H1 (cell line): ENCODE measurements at regions not wholly inside any gene's neighbourhood (a gene's known extent, or its start where the extent isn't known, plus 50 kb on each side); places are given as distances from the start of the nearest gene placed in this dataset.

ENCODE experiments used
- CTCF ChIA-PET: fragments of 300-600 bp; sonication (Branson Sonifier 250); formaldehyde crosslinking; loops from one replicate; lab custom pipeline; 2021; ENCODE audit not compliant: partially characterized antibody; lab: Charles Lee
- POLR2A ChIA-PET: fragments of 300-600 bp; sonication (Branson Sonifier 250); formaldehyde crosslinking; loops from one replicate; lab custom pipeline; 2021; ENCODE audit warnings: inconsistent platforms; ENCODE audit not compliant: partially characterized antibody; lab: Charles Lee
- DNase-seq, 2 experiments: peaks; one replicate each; pipeline versions ENCODE4 v3.0.0 to v3.0.0-alpha.2; 2010 to 2022; ENCODE audit warnings: low spot score in 2 of 2, low read depth in 1 of 2, mixed read lengths in 1 of 2
- FAIRE-seq: peaks from 2 replicates; lab custom pipeline; 2011; peaks lifted over from hg19 to GRCh38; lab: Jason Lieb, UNC
- H2AFZ ChIP-seq: 2 replicates; pipeline ENCODE4 v1.8.1; 2012; ENCODE audit warnings: low read length, inconsistent platforms
- H2AK5ac ChIP-seq: 2 replicates; pipeline ENCODE4 v1.6.1; 2013; ENCODE audit warnings: low read depth, low read length
- H2BK120ac ChIP-seq: replicated peaks from 2 replicates; pipeline ENCODE3; 2013; ENCODE audit warnings: low read depth, low read length, inconsistent platforms
- H2BK12ac ChIP-seq: 2 replicates; pipeline ENCODE4 v1.6.1; 2013; ENCODE audit warnings: low read depth, low read length
- H2BK15ac ChIP-seq: 2 replicates; pipeline ENCODE4 v1.6.1; 2013; ENCODE audit warnings: low read length
- H2BK20ac ChIP-seq: 2 replicates; pipeline ENCODE4 v1.6.1; 2013; ENCODE audit warnings: low read length
- H2BK5ac ChIP-seq: 2 replicates; pipeline ENCODE4 v1.6.1; 2013; ENCODE audit warnings: low read depth, low read length
- H3K14ac ChIP-seq: 2 replicates; pipeline ENCODE4 v1.6.1; 2013; ENCODE audit warnings: inconsistent platforms; ENCODE audit not compliant: insufficient read length
- H3K18ac ChIP-seq: 2 replicates; pipeline ENCODE4 v1.6.1; 2013; ENCODE audit warnings: low read length; ENCODE audit errors: extremely low read depth
- H3K23ac ChIP-seq: 2 replicates; pipeline ENCODE4 v1.6.1; 2013; ENCODE audit warnings: inconsistent platforms; ENCODE audit not compliant: insufficient read length
- H3K23me2 ChIP-seq: 2 replicates; pipeline ENCODE4 v1.6.1; 2013; ENCODE audit warnings: low read depth, low read length
- H3K27ac ChIP-seq: 2 replicates; pipeline ENCODE4 v1.6.1; 2011; ENCODE audit warnings: low read depth, low read length, inconsistent platforms
- H3K27me3 ChIP-seq, 4 experiments: replicated peaks in 1 of 4; 1 replicate in 1 of 4; 2 replicates in 3 of 4; pipeline versions ENCODE4 v1.6.1 to v1.8.1; 2011 to 2013; ENCODE audit warnings: low read length in 3 of 4, mild to moderate bottlenecking in 3 of 4, inconsistent platforms in 2 of 4, mixed read lengths in 2 of 4, moderate library complexity in 1 of 4; ENCODE audit not compliant: control insufficient read depth in 3 of 4, insufficient read depth in 3 of 4; ENCODE audit errors: extremely low read depth in 1 of 4
- H3K36me3 ChIP-seq, 4 experiments: 2 replicates each; pipeline versions ENCODE4 v1.6.1 to v1.8.1; 2011 to 2013; ENCODE audit warnings: mild to moderate bottlenecking in 4 of 4, low read length in 3 of 4, moderate library complexity in 2 of 4, control low read depth in 1 of 4, inconsistent platforms in 1 of 4; ENCODE audit not compliant: insufficient read depth in 4 of 4, control insufficient read depth in 2 of 4
- H3K4ac ChIP-seq: replicated peaks from 2 replicates; pipeline ENCODE3; 2013; ENCODE audit warnings: low read length, low read depth, mixed read lengths, inconsistent platforms; ENCODE audit not compliant: insufficient read length
- H3K4me1 ChIP-seq, 4 experiments: replicated peaks in 1 of 4; 1 replicate in 1 of 4; 2 replicates in 3 of 4; pipeline versions ENCODE4 v1.6.1 to v1.8.1; 2011 to 2013; ENCODE audit warnings: low read length in 3 of 4, inconsistent platforms in 2 of 4, mixed read lengths in 1 of 4; ENCODE audit not compliant: insufficient read depth in 4 of 4, control insufficient read depth in 3 of 4
- H3K4me2 ChIP-seq, 2 experiments: 2 replicates each; pipeline versions ENCODE4 v1.6.1 to v1.8.1; 2011 to 2013; ENCODE audit warnings: low read depth in 2 of 2, low read length in 2 of 2, control low read depth in 1 of 2, inconsistent platforms in 1 of 2, mild to moderate bottlenecking in 1 of 2; ENCODE audit not compliant: insufficient read depth in 1 of 2
- H3K4me3 ChIP-seq, 4 experiments: fragments of 200-600, 300-600 bp in 1 of 4; sonication (generic), shearing (Covaris generic), sonication (Bioruptor Twin) in 1 of 4; 2 replicates each; pipeline versions ENCODE4 v1.5.1 to v1.8.1; 2011 to 2016; ENCODE audit warnings: low read length in 4 of 4, low read depth in 3 of 4, control low read depth in 2 of 4, inconsistent platforms in 2 of 4, mild to moderate bottlenecking in 2 of 4, mixed read lengths in 1 of 4, moderate library complexity in 1 of 4; ENCODE audit not compliant: insufficient read depth in 2 of 4; ENCODE audit errors: extremely low read depth in 1 of 4
- H3K56ac ChIP-seq: replicated peaks from 2 replicates; pipeline ENCODE3; 2013; ENCODE audit warnings: low read depth, mild to moderate bottlenecking, mixed read lengths, low read length, inconsistent platforms; ENCODE audit not compliant: insufficient read length
- H3K79me1 ChIP-seq: 2 replicates; pipeline ENCODE4 v1.6.1; 2013; ENCODE audit warnings: low read depth, low read length, control low read depth
- H3K79me2 ChIP-seq, 2 experiments: 2 replicates each; pipeline versions ENCODE4 v1.6.1 to v1.8.1; 2012 to 2013; ENCODE audit warnings: low read length in 2 of 2, mild to moderate bottlenecking in 2 of 2, inconsistent platforms in 1 of 2; ENCODE audit not compliant: insufficient read depth in 2 of 2, control insufficient read depth in 1 of 2
- H3K9ac ChIP-seq, 4 experiments: replicated peaks in 1 of 4; 1 replicate in 1 of 4; 2 replicates in 3 of 4; pipeline versions ENCODE4 v1.6.1 to v1.8.1; 2011 to 2013; ENCODE audit warnings: low read depth in 3 of 4, low read length in 3 of 4, control low read depth in 2 of 4, mild to moderate bottlenecking in 2 of 4, moderate library complexity in 2 of 4, inconsistent platforms in 1 of 4; ENCODE audit errors: extremely low read depth in 1 of 4
- H3K9me3 ChIP-seq, 2 experiments: 2 replicates each; pipeline versions ENCODE4 v1.6.1 to v1.8.1; 2012 to 2013; ENCODE audit warnings: mild to moderate bottlenecking in 2 of 2, moderate library complexity in 2 of 2, control low read depth in 1 of 2, inconsistent platforms in 1 of 2, low read depth in 1 of 2, low read length in 1 of 2, mixed read lengths in 1 of 2; ENCODE audit not compliant: insufficient read depth in 2 of 2
- H4K20me1 ChIP-seq, 2 experiments: replicated peaks in 1 of 2; 2 replicates each; pipeline versions ENCODE3 to v1.8.1; 2011 to 2013; ENCODE audit warnings: inconsistent platforms in 2 of 2, low read length in 2 of 2, mild to moderate bottlenecking in 1 of 2; ENCODE audit not compliant: insufficient read depth in 2 of 2, control insufficient read depth in 1 of 2
- H4K5ac ChIP-seq: 2 replicates; pipeline ENCODE4 v1.6.1; 2013; ENCODE audit warnings: low read length, low read depth, mixed read lengths, inconsistent platforms; ENCODE audit not compliant: insufficient read length
- H4K8ac ChIP-seq: 2 replicates; pipeline ENCODE4 v1.8.0; 2013; ENCODE audit warnings: mild to moderate bottlenecking, moderate library complexity, low read length, inconsistent platforms; ENCODE audit not compliant: insufficient read depth; ENCODE audit errors: extremely low read depth
- H4K91ac ChIP-seq: replicated peaks from 2 replicates; pipeline ENCODE3; 2013; ENCODE audit warnings: low read length, mixed read lengths, inconsistent platforms; ENCODE audit not compliant: insufficient read length
- CBX5 ChIP-seq: fragments of 300-800, 300-1000 bp; sonication (generic); IDR thresholded peaks from 2 replicates; pipeline ENCODE4 v1.7.1; 2016; ENCODE audit warnings: antibody characterized with exemption, low read length, low read depth
- CHD1 ChIP-seq: IDR thresholded peaks from 2 replicates; pipeline ENCODE4 v1.6.1; 2012; ENCODE audit warnings: low read depth, low read length, improper control_type of control experiment
- CTBP2 ChIP-seq: IDR thresholded peaks from 2 replicates; pipeline ENCODE4 v1.7.0; 2011; ENCODE audit warnings: borderline replicate concordance, mild to moderate bottlenecking, moderate library complexity, mixed read lengths, low read length; ENCODE audit not compliant: insufficient read depth, insufficient read length
- EP300 ChIP-seq, 2 experiments: IDR thresholded peaks; 1 replicate in 1 of 2; 2 replicates in 1 of 2; pipeline ENCODE4 v1.6.1; 2011 to 2012; ENCODE audit warnings: low read depth in 2 of 2, low read length in 2 of 2, mild to moderate bottlenecking in 2 of 2, borderline replicate concordance in 1 of 2, inconsistent platforms in 1 of 2, moderate library complexity in 1 of 2
- GTF2F1 ChIP-seq: IDR thresholded peaks from 2 replicates; pipeline ENCODE4 v1.6.1; 2012; ENCODE audit warnings: low read depth, low read length, improper control_type of control experiment, borderline replicate concordance
- HDAC2 ChIP-seq, 2 experiments: fragments of 300-600 bp in 1 of 2; sonication (generic) in 1 of 2; IDR thresholded peaks; 2 replicates each; pipeline ENCODE4 v1.6.1; 2011 to 2012; ENCODE audit warnings: low read depth in 2 of 2, low read length in 2 of 2, mild to moderate bottlenecking in 2 of 2, moderate library complexity in 2 of 2, borderline replicate concordance in 1 of 2, inconsistent platforms in 1 of 2
- RAD21 ChIP-seq, 2 experiments: IDR thresholded peaks in 1 of 2; conservative IDR thresholded peaks in 1 of 2; 2 replicates each; pipeline ENCODE4 v1.6.1; 2011; ENCODE audit warnings: low read depth in 2 of 2, low read length in 2 of 2, improper control_type of control experiment in 1 of 2, inconsistent platforms in 1 of 2, mild to moderate bottlenecking in 1 of 2, moderate library complexity in 1 of 2
- SIX5 ChIP-seq: IDR thresholded peaks from 2 replicates; pipeline ENCODE4 v1.6.1; 2011; ENCODE audit warnings: mild to moderate bottlenecking, low read depth, low read length
- SP2 ChIP-seq: IDR thresholded peaks from 2 replicates; pipeline ENCODE4 v1.6.1; 2012; ENCODE audit warnings: mild to moderate bottlenecking, low read length, inconsistent platforms
- SRF ChIP-seq: IDR thresholded peaks from 2 replicates; pipeline ENCODE4 v1.6.1; 2011; ENCODE audit warnings: mild to moderate bottlenecking, low read depth, low read length, moderate library complexity
- ZNF274 ChIP-seq: IDR thresholded peaks from 2 replicates; pipeline ENCODE4 v1.7.0; 2012; ENCODE audit warnings: low read length, borderline replicate concordance; ENCODE audit errors: extremely low read depth
- WGBS, 2 experiments: shearing (Covaris generic) in 1 of 2; methylation state at CpG; one replicate each; pipeline versions ENCODE4 v1.1.6 to v1.1.7; 2013 to 2015; ENCODE audit warnings: low lambda C conversion rate in 2 of 2, mixed read lengths in 2 of 2, inconsistent platforms in 1 of 2, low coverage in 1 of 2, missing lambda C conversion rate in 1 of 2; ENCODE audit not compliant: insufficient replicate concordance in 2 of 2, insufficient coverage in 1 of 2, insufficient read length in 1 of 2; ENCODE audit errors: extremely low coverage in 1 of 2, missing lambda C conversion rate in 1 of 2; 5-methylcytosine and 5-hydroxymethylcytosine counted together

- Histone ChIP-seq H2AFZ (no peak overlapping the region), H3K4me2 (no peak overlapping the region), H2BK120ac (no peak overlapping the region), H3K9me3 (no peaks in the 10 kb centered on the region), H2BK15ac (no peak overlapping the region), H3K79me1 (no peaks in the 10 kb centered on the region), H2BK20ac (no peak overlapping the region), H3K23me2 (no peaks in the 10 kb centered on the region; the same call in 1 of the 2 replicates), H2BK12ac (peak overlapping the region; percentile 12; the same call in 1 of the 2 replicates), H4K5ac (no peak overlapping the region), H4K8ac (no peak overlapping the region), H2AK5ac (no peak overlapping the region), H3K4me3 (no peak overlapping the region), H3K36me3 (no peaks in the 10 kb centered on the region), H3K18ac (no peak overlapping the region), H3K4me1 (peaks cover 0 to 11% (median 6%) of the 10 kb centered on the region in 4 experiments; a peak in 5 of 7 replicates), H2BK5ac (no peak overlapping the region), H4K91ac (no peak overlapping the region), H4K20me1 (no peaks in the 10 kb centered on the region), H3K14ac (no peak overlapping the region), H3K27ac (no peak overlapping the region), H3K23ac (no peak overlapping the region), H3K9ac (no peak overlapping the region), H3K27me3 (no peaks in the 10 kb centered on the region), H3K56ac (no peak overlapping the region), H3K79me2 (no peaks in the 10 kb centered on the region), H3K4ac (no peak overlapping the region)
- WGBS, 2 experiments, result 89% methylated on average over 3 of the region's 4 CpGs; no CpG with 5 or more reads in 1 of the 2 experiments
- ChIA-PET POLR2A (no interaction called here), CTCF (interaction anchor here (0.6 to 1.4 kb wide), 2 partner anchors 20 to 201 kb away, joined by 3 read pairs; no protein-coding TSS in a partner anchor)
- FAIRE-seq (no peak), DNase-seq (no peak)
- TF ChIP-seq CTBP2, result no peak
- TF ChIP-seq CBX5, result no peak
- TF ChIP-seq CHD1, result no peak
- no peak for TF ChIP-seq EP300 (IDR thresholded peaks at IDR 0.05; ENCODE audit: borderline replicate concordance in 1 of 2, low read depth in 2 of 2, low read length in 2 of 2)
- TF ChIP-seq RAD21 (IDR thresholded peaks at IDR 0.05 in 1 of 2, conservative IDR thresholded peaks at IDR 0.05 in 1 of 2; ENCODE audit: low read depth in 2 of 2, low read length in 2 of 2), result no peak
- no peak for TF ChIP-seq SRF
- TF ChIP-seq SIX5, result no peak
- TF ChIP-seq GTF2F1, result no peak
- TF ChIP-seq SP2, result no peak
- TF ChIP-seq ZNF274, result no peak
- no peak for TF ChIP-seq HDAC2 (IDR thresholded peaks at IDR 0.05; ENCODE audit: borderline replicate concordance in 1 of 2, low read depth in 2 of 2, low read length in 2 of 2)
Observed at GRCh38 chr6:105884011-105884410, 202.1 kb upstream of the PRDM1 start.
